ENCODE measurements at regions not wholly inside any gene's neighbourhood (a gene's known extent, or its start where the extent isn't known, plus 50 kb on each side); places are given as distances from the start of the nearest gene placed in this dataset.
"Not testable (repeated sequence)": the region's sequence is repeated elsewhere in the genome, so short reads cannot be mapped to it uniquely, and the experiment has no call there.

GRCh38 chr7:128561116-128561722, 84.7 kb downstream of the METTL2B start:
- H3K4me3 ChIP-seq (replicated peaks in 1 of 3; ENCODE audit: insufficient read depth in 1 of 3, low read depth in 1 of 3, low read length in 3 of 3); intact Hi-C loops (cut with micrococcal nuclease); H2AFZ ChIP-seq (ENCODE audit: low read depth, low read length); H3K27me3 ChIP-seq (ENCODE audit: control insufficient read depth in 2 of 2, insufficient read depth in 2 of 2, low read length in 2 of 2); H3K36me3 ChIP-seq (ENCODE audit: control insufficient read depth in 2 of 2, extremely low read depth in 1 of 2, insufficient read depth in 2 of 2, low read length in 2 of 2); FAIRE-seq; H3K9me1 ChIP-seq (replicated peaks; ENCODE audit: control insufficient read depth, extremely low read depth, insufficient read depth, low read length); H3K27ac ChIP-seq (ENCODE audit: insufficient read depth, low read depth, low read length); dilution Hi-C loops (cut with MboI; ENCODE audit: extremely low pct_ligation_motif_present, low sequenced_read_pairs); POLR2A ChIA-PET; DNase-seq (ENCODE audit: low read depth, low spot score); H3K4me2 ChIP-seq (ENCODE audit: insufficient read depth, low read length); H3K9me3 ChIP-seq (replicated peaks; ENCODE audit: control insufficient read depth, insufficient read depth, low read length); BruUV-seq (replicated peaks); H3K4me1 ChIP-seq (ENCODE audit: control insufficient read depth, extremely low read depth, insufficient read depth, low read length); CTCF ChIA-PET; H4K20me1 ChIP-seq (replicated peaks; ENCODE audit: control insufficient read depth, extremely low read depth, insufficient read depth, low read length); H3K9ac ChIP-seq (replicated peaks; ENCODE audit: extremely low read depth, insufficient read depth, low read length): not testable (repeated sequence)
- peaks cover 44% of the 10 kb centered on the region for H3K79me2 ChIP-seq (ENCODE audit: control insufficient read depth, insufficient read depth, low read length)

GRCh38 chr7:128562795-128563194, 86.2 kb downstream of the METTL2B start:
- peaks cover 47% of the 10 kb centered on the region for H3K79me2 ChIP-seq (ENCODE audit: control insufficient read depth, insufficient read depth, low read length)
- H3K27me3 ChIP-seq (ENCODE audit: control insufficient read depth in 2 of 2, insufficient read depth in 2 of 2, low read length in 2 of 2); H3K4me2 ChIP-seq (ENCODE audit: insufficient read depth, low read length); H3K9me3 ChIP-seq (replicated peaks; ENCODE audit: control insufficient read depth, insufficient read depth, low read length); intact Hi-C loops (cut with micrococcal nuclease); H3K27ac ChIP-seq (ENCODE audit: insufficient read depth, low read depth, low read length); H3K9me1 ChIP-seq (replicated peaks; ENCODE audit: control insufficient read depth, extremely low read depth, insufficient read depth, low read length); H3K4me3 ChIP-seq (replicated peaks in 1 of 3; ENCODE audit: insufficient read depth in 1 of 3, low read depth in 1 of 3, low read length in 3 of 3); H3K4me1 ChIP-seq (ENCODE audit: control insufficient read depth, extremely low read depth, insufficient read depth, low read length); POLR2A ChIA-PET; DNase-seq (ENCODE audit: low read depth, low spot score); FAIRE-seq; H3K36me3 ChIP-seq (ENCODE audit: control insufficient read depth in 2 of 2, extremely low read depth in 1 of 2, insufficient read depth in 2 of 2, low read length in 2 of 2); CTCF ChIA-PET; H4K20me1 ChIP-seq (replicated peaks; ENCODE audit: control insufficient read depth, extremely low read depth, insufficient read depth, low read length); BruUV-seq (replicated peaks); dilution Hi-C loops (cut with MboI; ENCODE audit: extremely low pct_ligation_motif_present, low sequenced_read_pairs); H3K9ac ChIP-seq (replicated peaks; ENCODE audit: extremely low read depth, insufficient read depth, low read length); H2AFZ ChIP-seq (ENCODE audit: low read depth, low read length): not testable (repeated sequence)

- CTCF ChIA-PET; H3K9me1 ChIP-seq (replicated peaks; ENCODE audit: control insufficient read depth, extremely low read depth, insufficient read depth, low read length); DNase-seq (ENCODE audit: low read depth, low spot score); H3K36me3 ChIP-seq (ENCODE audit: control insufficient read depth in 2 of 2, extremely low read depth in 1 of 2, insufficient read depth in 2 of 2, low read length in 2 of 2); H4K20me1 ChIP-seq (replicated peaks; ENCODE audit: control insufficient read depth, extremely low read depth, insufficient read depth, low read length); H3K27me3 ChIP-seq (ENCODE audit: control insufficient read depth in 2 of 2, insufficient read depth in 2 of 2, low read length in 2 of 2); H3K9ac ChIP-seq (replicated peaks; ENCODE audit: extremely low read depth, insufficient read depth, low read length); H3K27ac ChIP-seq (ENCODE audit: insufficient read depth, low read depth, low read length); H3K4me2 ChIP-seq (ENCODE audit: insufficient read depth, low read length); H2AFZ ChIP-seq (ENCODE audit: low read depth, low read length); H3K9me3 ChIP-seq (replicated peaks; ENCODE audit: control insufficient read depth, insufficient read depth, low read length); H3K4me3 ChIP-seq (replicated peaks in 1 of 3; ENCODE audit: insufficient read depth in 1 of 3, low read depth in 1 of 3, low read length in 3 of 3); dilution Hi-C loops (cut with MboI; ENCODE audit: extremely low pct_ligation_motif_present, low sequenced_read_pairs); H3K4me1 ChIP-seq (ENCODE audit: control insufficient read depth, extremely low read depth, insufficient read depth, low read length); intact Hi-C loops (cut with micrococcal nuclease); POLR2A ChIA-PET; FAIRE-seq; BruUV-seq (replicated peaks): not testable (repeated sequence)
- peaks cover 49% of the 10 kb centered on the region for H3K79me2 ChIP-seq (ENCODE audit: control insufficient read depth, insufficient read depth, low read length)
These were observed 87.7 kb downstream of the METTL2B start for GRCh38 chr7:128564123-128564700.

- CTCF ChIA-PET; FAIRE-seq; DNase-seq (ENCODE audit: low read depth, low spot score); dilution Hi-C loops (cut with MboI; ENCODE audit: extremely low pct_ligation_motif_present, low sequenced_read_pairs); H3K36me3 ChIP-seq (ENCODE audit: control insufficient read depth in 2 of 2, extremely low read depth in 1 of 2, insufficient read depth in 2 of 2, low read length in 2 of 2); BruUV-seq (replicated peaks); H2AFZ ChIP-seq (ENCODE audit: low read depth, low read length); H3K9ac ChIP-seq (replicated peaks; ENCODE audit: extremely low read depth, insufficient read depth, low read length); H3K27ac ChIP-seq (ENCODE audit: insufficient read depth, low read depth, low read length); H4K20me1 ChIP-seq (replicated peaks; ENCODE audit: control insufficient read depth, extremely low read depth, insufficient read depth, low read length); intact Hi-C loops (cut with micrococcal nuclease); H3K4me3 ChIP-seq (replicated peaks in 1 of 3; ENCODE audit: insufficient read depth in 1 of 3, low read depth in 1 of 3, low read length in 3 of 3); H3K9me1 ChIP-seq (replicated peaks; ENCODE audit: control insufficient read depth, extremely low read depth, insufficient read depth, low read length); H3K27me3 ChIP-seq (ENCODE audit: control insufficient read depth in 2 of 2, insufficient read depth in 2 of 2, low read length in 2 of 2); H3K4me1 ChIP-seq (ENCODE audit: control insufficient read depth, extremely low read depth, insufficient read depth, low read length); H3K4me2 ChIP-seq (ENCODE audit: insufficient read depth, low read length); POLR2A ChIA-PET; H3K9me3 ChIP-seq (replicated peaks; ENCODE audit: control insufficient read depth, insufficient read depth, low read length): not testable (repeated sequence)
- H3K79me2 ChIP-seq (ENCODE audit: control insufficient read depth, insufficient read depth, low read length) = peaks cover 51% of the 10 kb centered on the region
These were observed 88.7 kb downstream of the METTL2B start for GRCh38 chr7:128564932-128565864.
